A549 (cell line): ENCODE measurements at regions not wholly inside any gene's neighbourhood (a gene's known extent, or its start where the extent isn't known, plus 50 kb on each side); places are given as distances from the start of the nearest gene placed in this dataset.

ENCODE experiments used
- CTCF ChIP-seq: fragments of >200 bp; sonication (Bioruptor Twin); formaldehyde crosslinking; IDR thresholded peaks from 3 replicates; pipeline ENCODE4 v1.5.1; 2016
- EP300 ChIP-seq, 2 experiments: fragments of >200 bp; sonication (Bioruptor Twin); formaldehyde crosslinking; IDR thresholded peaks; 2 replicates in 1 of 2; 3 replicates in 1 of 2; pipeline ENCODE4 v1.6.1; 2016 to 2017
- REST ChIP-seq: fragments of 200-600 bp; sonication (generic); IDR thresholded peaks from 2 replicates; pipeline ENCODE4 v1.6.1; 2016; ENCODE audit warnings: antibody characterized with exemption, mild to moderate bottlenecking, moderate library complexity
- USF2 ChIP-seq: fragments of 450-650 bp; IDR thresholded peaks from 2 replicates; pipeline ENCODE4 v1.6.1; 2014; ENCODE audit warnings: antibody characterized with exemption

GRCh38 chr2:200065477-200065876 is 110.1 kb downstream of the MAIP1 start:
- TF ChIP-seq CTCF (no peak), REST (no peak), USF2 (no peak), EP300 (IDR thresholded peaks at IDR 0.05) (no peak)
